Activated CD8-positive, alpha-beta T cell treated with anti-CD3 and anti-CD28 coated beads for 36 hours (primary cell): ENCODE measurements at regions not wholly inside any gene's neighbourhood (a gene's known extent, or its start where the extent isn't known, plus 50 kb on each side); places are given as distances from the start of the nearest gene placed in this dataset.

ENCODE experiments used
- ATAC-seq: fragments of 200-7000 bp; cut with Tn5 transposase; one replicate; pipeline ENCODE4 v1.10.0; 2021; ENCODE audit warnings: mild to moderate bottlenecking, moderate library complexity
- CTCF ChIA-PET: fragments of 350-600 bp; sonication (Branson Sonifier 250); formaldehyde crosslinking; loops from one replicate; lab custom pipeline; 2021; ENCODE audit warnings: antibody characterized with exemption; lab: Charles Lee
- POLR2A ChIA-PET: fragments of 350-600 bp; sonication (Branson Sonifier 250); formaldehyde crosslinking; loops from one replicate; lab custom pipeline; 2021; ENCODE audit warnings: antibody characterized with exemption; lab: Charles Lee
- DNase-seq: peaks from one replicate; pipeline ENCODE4 v3.0.0-alpha.2; 2020
- H3K27ac Mint-ChIP-seq: one replicate; pipeline ENCODE4 v1.8.0; 2021; ENCODE audit warnings: mild to moderate bottlenecking, mixed read lengths
- H3K27me3 Mint-ChIP-seq: one replicate; pipeline ENCODE4 v1.8.0; 2021; ENCODE audit warnings: mixed read lengths
- H3K36me3 Mint-ChIP-seq: one replicate; pipeline ENCODE4 v1.8.0; 2021; ENCODE audit warnings: low read depth, mixed read lengths
- H3K4me1 Mint-ChIP-seq: one replicate; pipeline ENCODE4 v1.8.0; 2021; ENCODE audit warnings: low read depth, mixed read lengths
- H3K4me3 Mint-ChIP-seq: one replicate; pipeline ENCODE4 v1.8.0; 2021; ENCODE audit warnings: mild to moderate bottlenecking, moderate library complexity, mixed read lengths
- H3K9me3 Mint-ChIP-seq: one replicate; pipeline ENCODE4 v1.8.0; 2021; ENCODE audit warnings: mixed read lengths
- CTCF ChIP-seq: fragments of 200-600 bp; IDR thresholded peaks from one replicate; pipeline ENCODE4 v1.8.0; 2022; ENCODE audit warnings: antibody characterized with exemption, mild to moderate bottlenecking
- intact Hi-C: fragments of 100-400 bp; cut with micrococcal nuclease; formaldehyde crosslinking; loops from one replicate; pipeline ENCODE4 v1.10.0; 2022

- ChIA-PET POLR2A (no interaction called here), CTCF (no interaction called here)
- DNase-seq: no peak
- no peak for TF ChIP-seq CTCF
- intact Hi-C loops: no loop called here
- ATAC-seq: no peak
- Mint-ChIP-seq H3K27ac (no peak overlapping the region), H3K27me3 (peaks cover 8% of the 10 kb centered on the region), H3K36me3 (no peaks in the 10 kb centered on the region), H3K4me3 (no peak overlapping the region), H3K9me3 (peaks cover 10% of the 10 kb centered on the region), H3K4me1 (no peaks in the 10 kb centered on the region)
Measured at GRCh38 chr3:150038830-150039229, 68.1 kb upstream of the PFN2 start.

- Mint-ChIP-seq H3K27ac (no peak overlapping the region), H3K4me1 (no peaks in the 10 kb centered on the region), H3K9me3 (peaks cover 7% of the 10 kb centered on the region), H3K27me3 (peaks cover 10% of the 10 kb centered on the region), H3K4me3 (no peak overlapping the region), H3K36me3 (no peaks in the 10 kb centered on the region)
- ATAC-seq (no peak), DNase-seq (no peak)
- intact Hi-C loops: no loop called here
- TF ChIP-seq CTCF: no peak
- ChIA-PET CTCF (no interaction called here), POLR2A (no interaction called here)
Measured at GRCh38 chr3:150036780-150037179, 66.1 kb upstream of the PFN2 start.

GRCh38 chr3:150035910-150036612 is 65.4 kb upstream of the PFN2 start:
- Mint-ChIP-seq H3K4me1 (no peaks in the 10 kb centered on the region), H3K27me3 (peaks cover 8% of the 10 kb centered on the region), H3K36me3 (no peaks in the 10 kb centered on the region), H3K27ac (no peak overlapping the region), H3K9me3 (peaks cover 2% of the 10 kb centered on the region), H3K4me3 (no peak overlapping the region)
- ChIA-PET CTCF (no interaction called here), POLR2A (no interaction called here)
- no peak for DNase-seq
- TF ChIP-seq CTCF: no peak
- intact Hi-C loops: no loop called here
- ATAC-seq: no peak

GRCh38 chr3:150035301-150035779 is 64.6 kb upstream of the PFN2 start:
- intact Hi-C loops: no loop called here
- DNase-seq: no peak
- no peak for ATAC-seq
- H3K4me3 Mint-ChIP-seq: no peak overlapping the region
- H3K36me3 Mint-ChIP-seq: no peaks in the 10 kb centered on the region
- H3K9me3 Mint-ChIP-seq: no peaks in the 10 kb centered on the region
- H3K27ac Mint-ChIP-seq: no peak overlapping the region
- TF ChIP-seq CTCF: no peak
- CTCF ChIA-PET: no interaction called here
- POLR2A ChIA-PET: no interaction called here
- peaks cover 9% of the 10 kb centered on the region for H3K27me3 Mint-ChIP-seq
- no peaks in the 10 kb centered on the region for H3K4me1 Mint-ChIP-seq

GRCh38 chr3:150033721-150034120 is 63.0 kb upstream of the PFN2 start:
- Mint-ChIP-seq H3K4me1 (no peaks in the 10 kb centered on the region), H3K4me3 (no peak overlapping the region), H3K27ac (no peak overlapping the region), H3K36me3 (no peaks in the 10 kb centered on the region), H3K27me3 (peaks cover 14% of the 10 kb centered on the region), H3K9me3 (no peaks in the 10 kb centered on the region)
- DNase-seq: no peak
- intact Hi-C loops: no loop called here
- no peak for TF ChIP-seq CTCF
- ChIA-PET POLR2A (no interaction called here), CTCF (no interaction called here)
- no peak for ATAC-seq
